GM10248 (cell line): ENCODE measurements at regions not wholly inside any gene's neighbourhood (a gene's known extent, or its start where the extent isn't known, plus 50 kb on each side); places are given as distances from the start of the nearest gene placed in this dataset.

Source experiments
- CTCF ChIA-PET: fragments of 300-600 bp; sonication (Branson Sonifier 250); formaldehyde crosslinking; extraction: SDS; loops from one replicate; lab custom pipeline; 2021; ENCODE audit warnings: antibody characterized with exemption; lab: Yijun Ruan, JAX
- POLR2A ChIA-PET: fragments of 350-650 bp; sonication (Branson Sonifier 250); formaldehyde crosslinking; extraction: SDS; loops from one replicate; lab custom pipeline; 2020; ENCODE audit warnings: antibody characterized with exemption; lab: Yijun Ruan, JAX
- DNase-seq: peaks from one replicate; pipeline ENCODE4 v3.0.0; 2012; ENCODE audit errors: extremely low spot score
- CTCF ChIP-seq: IDR thresholded peaks from 2 replicates; pipeline ENCODE4 v1.5.1; 2012; ENCODE audit warnings: mild to moderate bottlenecking, low read depth; ENCODE audit errors: extremely low read depth, missing control alignments, control extremely low read depth

DNA sequence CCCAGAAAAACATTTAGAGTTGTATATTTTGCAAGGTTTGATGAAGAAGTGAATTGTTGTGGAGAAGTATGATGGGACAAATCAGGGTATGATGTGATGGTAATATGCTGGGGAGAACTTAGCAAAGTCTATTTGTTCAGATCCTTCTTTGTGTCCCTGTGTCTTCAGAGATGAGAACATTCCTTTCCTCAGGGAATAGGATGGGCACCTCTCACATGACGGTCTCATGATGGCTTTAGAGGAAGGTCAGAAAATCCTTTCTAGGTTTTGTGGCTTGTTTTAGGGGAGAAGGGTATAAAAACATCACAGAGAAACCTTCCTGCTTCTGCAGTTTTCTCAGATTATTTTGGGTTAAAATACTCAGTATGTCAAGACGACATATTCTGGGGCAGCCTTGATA lies 171.3 kb upstream of the NRIP1 start:
- POLR2A ChIA-PET = no interaction called here
- TF ChIP-seq CTCF = no peak
- CTCF ChIA-PET = no interaction called here
- DNase-seq = no peak

- DNase-seq = no peak
- ChIA-PET CTCF (interaction anchor here (1.1 kb wide), 1 partner anchor 31 kb away, joined by 3 read pairs; no protein-coding TSS in a partner anchor), POLR2A (no interaction called here)
- TF ChIP-seq CTCF = no peak
These were observed 176.0 kb upstream of the NRIP1 start for GRCh38 chr21:15240848-15241247.

GRCh38 chr21:15241997-15242736 lies 177.4 kb upstream of the NRIP1 start:
- CTCF ChIA-PET = no interaction called here

DNA sequence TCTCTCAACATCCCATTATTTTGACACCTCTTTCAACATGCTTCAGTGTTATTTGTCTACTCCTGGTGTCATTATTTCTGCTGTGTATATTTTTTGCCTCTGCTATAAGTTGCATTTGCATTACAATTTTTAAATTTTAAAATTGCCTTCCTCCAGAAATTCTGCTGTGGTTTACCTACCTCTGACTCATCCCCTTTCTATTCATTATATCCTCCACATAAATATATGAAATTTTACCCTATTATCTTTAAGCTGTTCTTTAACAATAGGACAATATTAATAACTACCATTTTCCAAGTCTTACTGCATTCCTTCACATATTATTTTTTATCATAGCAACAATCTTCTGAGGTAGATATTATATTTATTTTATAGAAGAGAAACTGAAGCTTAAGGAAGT lies 178.1 kb upstream of the NRIP1 start:
- ChIA-PET CTCF (interaction anchor here (1.3 kb wide), 1 partner anchor 11 kb away, joined by 4 read pairs; no protein-coding TSS in a partner anchor), POLR2A (no interaction called here)
- no peak for TF ChIP-seq CTCF
- no peak for DNase-seq

More at GRCh38 chr21:15241997-15242736, 177.4 kb upstream of the NRIP1 start:
- POLR2A ChIA-PET = no interaction called here
- DNase-seq = no peak
- TF ChIP-seq CTCF = no peak

DNA sequence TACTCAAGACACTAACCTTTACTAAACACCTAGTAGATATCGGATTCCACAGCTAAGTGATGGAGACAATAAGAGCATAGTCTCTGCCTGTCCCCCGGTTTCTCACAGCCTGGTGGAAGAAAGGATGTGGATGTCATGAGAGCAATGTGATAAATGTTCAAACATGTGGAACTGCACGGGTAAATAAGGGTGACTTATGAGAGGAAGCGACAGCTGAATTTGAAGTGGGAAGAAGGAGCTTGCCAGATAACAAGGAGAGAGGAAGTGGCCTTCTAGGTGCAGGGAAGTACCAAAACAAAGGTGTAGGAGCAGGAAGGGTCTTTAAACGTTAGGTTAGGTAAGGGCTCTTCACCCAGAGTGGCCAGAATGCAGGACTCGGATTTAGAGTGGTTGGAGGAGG lies 178.6 kb upstream of the NRIP1 start:
- ChIA-PET CTCF (interaction anchor here (1.3 kb wide), 1 partner anchor 12 kb away, joined by 4 read pairs; no protein-coding TSS in a partner anchor), POLR2A (no interaction called here)
- no peak for DNase-seq
- TF ChIP-seq CTCF = no peak

- CTCF ChIA-PET = interaction anchor here (1.2 kb wide), 1 partner anchor 9 kb away, joined by 3 read pairs; no protein-coding TSS in a partner anchor
- POLR2A ChIA-PET = no interaction called here
- no peak for DNase-seq
These were observed 182.8 kb upstream of the NRIP1 start for GRCh38 chr21:15247613-15248012.

More at GRCh38 chr21:15247613-15248012, 182.8 kb upstream of the NRIP1 start:
- TF ChIP-seq CTCF = no peak
